Activated CD8-positive, alpha-beta memory T cell treated with anti-CD3 and anti-CD28 coated beads for 1 hour (primary cell): ENCODE measurements at regions not wholly inside any gene's neighbourhood (a gene's known extent, or its start where the extent isn't known, plus 50 kb on each side); places are given as distances from the start of the nearest gene placed in this dataset.
A peak's percentile ranks its signal among the peaks of the same experiment; 100 is the strongest.

Experiments used
- DNase-seq, 2 donors: peaks; one replicate each; pipeline ENCODE4 v3.0.0-alpha.2; 2020; ENCODE audit warnings: low read depth in 1 of 2; ENCODE audit errors: extremely low read depth in 1 of 2

DNA sequence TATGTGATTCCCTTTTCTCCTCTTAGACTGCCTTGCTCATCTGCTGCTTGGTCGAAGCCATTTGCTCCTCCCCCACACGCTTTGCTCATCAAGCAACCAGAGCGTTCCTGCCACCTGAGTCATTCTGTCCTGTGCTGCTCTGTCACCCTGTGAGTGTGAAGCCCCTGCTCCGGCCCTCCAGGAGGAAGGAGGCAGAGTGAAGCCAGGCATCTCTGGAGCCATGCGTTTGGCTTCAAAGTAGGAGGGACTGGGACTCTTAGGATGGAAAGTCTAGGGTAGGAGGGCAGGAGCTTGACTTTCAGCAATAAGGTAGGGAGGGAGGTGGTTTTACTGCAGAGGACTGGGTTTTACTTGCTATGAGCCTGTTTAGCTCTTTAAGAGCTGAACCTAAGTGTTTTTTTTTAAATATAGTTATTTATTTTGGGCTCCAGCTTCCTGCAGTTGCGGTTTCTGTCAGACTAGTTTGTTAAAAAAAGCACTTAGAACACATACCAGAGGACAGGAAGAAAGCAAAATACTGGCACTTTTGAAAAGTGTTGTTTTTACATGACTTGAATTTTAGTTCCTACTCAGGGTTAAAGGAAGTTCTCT, 63.6 kb downstream of the SPINK2 start:
- peak; percentile 31 to 49 for DNase-seq

DNA sequence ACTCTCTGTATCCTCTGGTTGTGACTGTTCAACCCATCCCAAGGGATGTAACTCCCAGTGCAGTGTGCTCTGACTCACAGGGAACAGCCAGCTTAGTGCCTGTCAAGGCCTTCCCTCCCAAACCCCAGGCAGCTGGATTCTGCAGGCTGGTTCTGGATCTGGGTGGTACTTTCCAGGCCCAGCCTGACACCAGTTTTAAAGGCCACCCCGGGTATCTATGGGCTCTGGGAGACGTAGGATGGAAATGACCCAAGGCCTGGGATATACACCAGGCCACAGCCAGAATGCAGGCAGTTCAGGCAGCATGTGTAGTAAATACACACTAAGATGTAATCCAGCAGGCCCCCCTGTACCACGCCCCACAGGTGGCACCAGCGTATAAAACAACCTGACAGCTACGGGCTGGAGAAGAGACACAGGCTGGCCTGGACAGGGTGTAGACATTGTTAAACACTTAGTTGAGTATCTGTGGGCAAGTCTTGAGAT, 64.2 kb downstream of the SPINK2 start:
- no peak for DNase-seq

- DNase-seq = no peak
These were observed 65.6 kb downstream of the SPINK2 start for GRCh38 chr4:56755901-56756300.

DNA sequence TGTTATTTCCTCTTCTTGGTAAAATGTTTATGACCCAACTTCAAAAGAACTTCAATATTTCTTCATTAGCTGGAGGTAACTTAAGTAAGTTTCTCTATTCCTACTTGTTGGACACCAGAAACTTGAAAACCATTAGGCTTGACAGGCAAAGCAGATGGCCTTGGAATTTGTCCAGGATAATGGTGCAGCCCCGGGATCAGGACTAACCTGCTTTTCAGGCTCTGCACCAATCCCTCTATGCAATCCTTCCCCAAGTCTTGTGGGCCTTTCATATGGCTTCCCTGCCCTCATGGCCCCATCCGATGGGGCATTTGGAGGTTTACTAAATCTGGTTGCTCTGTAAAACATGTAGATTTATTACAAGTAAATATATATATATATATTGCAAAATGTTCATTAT, 68.5 kb downstream of the SPINK2 start:
- DNase-seq = no peak

DNA sequence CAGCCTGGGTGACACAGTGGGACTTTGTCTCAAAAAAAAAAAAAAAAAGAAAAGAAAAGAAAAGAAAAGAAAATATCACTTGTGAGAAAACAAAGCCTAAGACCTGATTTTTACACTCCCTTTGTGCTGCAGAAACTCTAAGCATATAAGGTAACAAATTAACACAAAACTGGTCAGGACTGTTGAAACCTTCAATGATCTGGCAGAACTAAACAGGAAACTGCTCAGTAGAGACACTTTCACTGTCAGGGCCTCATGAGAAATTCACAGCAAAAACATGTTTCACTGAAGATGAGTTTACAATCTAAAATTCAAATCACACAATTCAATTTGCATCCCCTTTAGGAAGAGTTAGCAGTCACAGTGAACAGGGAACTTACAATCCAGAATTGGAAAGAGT, 69.1 kb upstream of the HOPX start:
- DNase-seq = no peak

GRCh38 chr4:56748271-56748670, 67.2 kb upstream of the HOPX start:
- DNase-seq = no peak

DNA sequence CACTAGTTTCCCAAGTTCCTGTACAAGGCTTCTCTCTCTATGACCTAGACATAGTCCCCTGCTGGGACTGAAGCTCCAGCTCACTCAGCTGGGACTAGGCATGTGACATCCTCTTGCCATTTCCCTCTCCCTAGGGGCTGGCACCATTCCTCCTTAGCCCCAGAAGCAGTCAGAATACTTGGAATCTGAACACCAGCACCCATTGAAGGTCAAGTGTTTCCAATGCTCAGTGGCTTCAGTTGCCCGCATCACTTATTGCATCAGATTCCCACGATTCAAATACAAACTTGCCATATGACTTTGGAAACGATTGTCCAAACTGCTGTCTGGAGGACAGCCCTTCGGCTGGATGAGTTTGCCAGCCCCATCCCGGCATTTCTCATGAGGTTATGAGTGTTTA, 65.5 kb upstream of the HOPX start:
- no peak for DNase-seq

DNA sequence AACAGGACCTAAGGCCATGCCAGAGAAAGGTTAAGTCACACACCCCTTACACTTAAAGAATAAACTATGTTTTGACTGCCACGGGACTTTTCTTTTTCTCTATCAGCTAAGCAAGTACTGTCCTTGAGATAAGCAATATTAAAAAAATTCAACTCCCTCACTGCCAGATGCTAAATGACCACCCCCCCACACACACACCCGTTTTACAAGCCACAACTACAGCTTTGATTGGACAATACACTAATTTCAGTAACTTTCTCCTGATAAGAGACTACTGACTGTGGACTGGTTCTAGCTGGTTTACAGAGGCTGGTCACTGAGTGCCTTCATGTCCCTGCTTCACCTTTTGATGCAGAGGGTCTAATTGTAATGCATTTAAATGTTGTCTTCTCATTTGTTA, 63.9 kb upstream of the HOPX start:
- no peak for DNase-seq

DNA sequence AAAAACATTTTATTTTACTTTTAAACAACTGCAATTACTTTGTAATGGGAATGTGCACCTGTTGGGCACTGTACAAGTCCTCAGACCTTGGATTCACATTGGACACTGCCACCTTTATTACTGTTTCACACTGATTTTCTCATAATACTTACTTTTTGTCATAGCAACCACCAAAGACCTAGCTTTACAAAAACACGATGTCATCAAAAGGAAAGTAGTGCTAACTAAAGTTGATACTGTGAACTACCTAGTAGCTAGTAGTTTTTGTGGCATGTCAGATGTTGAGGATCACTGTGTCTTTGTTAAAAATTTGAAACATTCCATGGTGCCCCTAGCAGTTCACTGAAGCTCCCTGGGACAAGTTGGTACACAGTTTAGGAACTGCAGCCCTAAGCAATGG, 62.9 kb upstream of the HOPX start:
- DNase-seq = no peak

GRCh38 chr4:56743550-56743949, 62.5 kb upstream of the HOPX start:
- DNase-seq = no peak

- no peak for DNase-seq
These were observed 61.2 kb upstream of the HOPX start for GRCh38 chr4:56742080-56742871.

DNA sequence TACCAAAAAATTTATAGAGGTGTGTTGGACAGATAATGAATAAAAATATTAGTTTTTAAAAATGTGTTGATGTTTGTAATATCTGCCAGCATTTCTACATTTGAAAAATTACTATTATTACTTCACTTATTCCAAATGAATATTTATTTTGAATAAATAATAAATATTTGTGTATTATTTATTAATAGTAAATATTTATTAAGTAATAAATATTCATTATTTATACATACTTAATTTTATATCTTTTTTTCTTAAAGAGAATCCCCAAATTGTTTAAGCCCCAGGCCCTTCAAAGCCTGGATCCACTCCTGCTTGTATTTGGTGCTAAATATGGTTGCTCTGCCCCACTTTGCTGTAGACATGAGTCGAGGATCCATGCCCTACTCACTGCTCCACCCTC, 60.5 kb upstream of the HOPX start:
- DNase-seq = no peak

- DNase-seq = no peak
These were observed 58.1 kb upstream of the HOPX start for GRCh38 chr4:56739066-56739777.

- DNase-seq = no peak
These were observed 56.6 kb upstream of the HOPX start for GRCh38 chr4:56737666-56738065.

DNA sequence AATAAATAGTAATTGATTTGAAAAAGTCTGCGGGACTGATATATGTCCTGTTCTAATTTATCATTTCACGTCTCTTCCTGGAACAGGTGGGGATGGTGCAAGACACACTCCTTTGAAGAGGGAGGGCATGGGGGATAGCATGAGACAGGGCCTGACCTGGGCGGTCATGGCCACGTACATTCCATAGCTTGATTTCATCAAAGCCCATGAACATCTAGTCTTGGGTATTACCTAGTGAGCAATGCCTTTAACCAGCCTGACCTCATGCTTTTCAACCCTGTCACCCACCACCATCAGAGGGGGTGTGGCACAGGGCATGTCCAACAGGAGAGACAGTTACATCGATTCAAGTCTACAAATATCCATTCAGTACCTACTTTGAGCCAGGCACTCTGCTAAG, 52.3 kb upstream of the HOPX start:
- no peak for DNase-seq

DNA sequence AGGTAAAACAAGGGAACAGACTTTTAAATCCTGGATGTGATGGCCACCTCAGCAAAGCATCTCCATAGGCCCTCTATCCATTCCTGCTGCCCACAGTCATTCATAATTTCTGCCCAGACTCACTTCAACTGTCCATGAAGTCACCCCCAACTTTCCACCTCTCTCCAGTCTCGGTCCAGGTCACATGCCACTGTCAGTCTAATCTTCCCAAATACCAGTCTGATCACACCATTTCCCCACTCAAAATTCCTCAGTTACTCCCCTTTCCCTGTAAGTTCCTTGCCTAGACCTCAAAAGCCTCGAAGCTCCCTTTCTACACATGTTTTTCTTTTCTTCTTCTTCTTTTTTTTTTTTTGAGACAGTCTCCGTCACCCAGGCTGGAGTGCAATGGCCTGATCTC, 51.2 kb upstream of the HOPX start:
- DNase-seq = no peak

- DNase-seq = no peak
These were observed 50.8 kb upstream of the HOPX start for GRCh38 chr4:56731857-56732256.
